Right lobe of liver (tissue), 6 donors: ENCODE measurements at regions not wholly inside any gene's neighbourhood (a gene's known extent, or its start where the extent isn't known, plus 50 kb on each side); places are given as distances from the start of the nearest gene placed in this dataset.
"Not testable (repeated sequence)": the region's sequence is repeated elsewhere in the genome, so short reads cannot be mapped to it uniquely, and the experiment has no call there.

Source experiments
- ATAC-seq, 4 donors: fragments of 200-7000 bp; cut with Tn5 transposase; one replicate each; pipeline ENCODE4 v1.9.1; 2020; ENCODE audit warnings: mild to moderate bottlenecking in 4 of 4, moderate library complexity in 4 of 4
- DNase-seq, 3 donors: peaks; one replicate each; pipeline ENCODE4 v3.0.0-alpha.2; 2020
- H3K27ac ChIP-seq, 3 donors: fragments of 200-600 bp; one replicate each; pipeline ENCODE4 v1.8.0; 2022
- H3K27me3 ChIP-seq, 2 donors: fragments of 200-600 bp; one replicate each; pipeline ENCODE4 v1.8.0; 2022
- H3K36me3 ChIP-seq, 4 donors: fragments of 200-600 bp; sonication (generic) in 1 of 4; one replicate each; pipeline versions ENCODE4 v1.5.1 to v1.8.0; 2017 to 2022; ENCODE audit warnings: control low read depth in 1 of 4
- H3K4me1 ChIP-seq, 4 donors: fragments of 200-600 bp; sonication (generic) in 1 of 4; one replicate each; pipeline versions ENCODE4 v1.5.1 to v1.8.0; 2017 to 2022; ENCODE audit warnings: control low read depth in 1 of 4
- H3K4me3 ChIP-seq, 3 donors: fragments of 200-600 bp; one replicate each; pipeline ENCODE4 v1.8.0; 2022
- H3K9me3 ChIP-seq, 4 donors: fragments of 200-600 bp; sonication (generic) in 1 of 4; one replicate each; pipeline versions ENCODE4 v1.5.1 to v1.8.0; 2017 to 2022; ENCODE audit warnings: control low read depth in 1 of 4
- POLR2A ChIP-seq: fragments of 450-650 bp; IDR thresholded peaks from one replicate; pipeline ENCODE4 v1.6.1; 2017; ENCODE audit warnings: antibody characterized with exemption, mild to moderate bottlenecking
- WGBS: methylation state at CpG from one replicate; pipeline ENCODE4 v1.1.6; 2018; ENCODE audit warnings: low coverage, low lambda C conversion rate; ENCODE audit not compliant: insufficient coverage; ENCODE audit errors: missing lambda C conversion rate; 5-methylcytosine and 5-hydroxymethylcytosine counted together
- intact Hi-C, 2 donors: fragments of 100-400 bp; cut with DNase I; formaldehyde crosslinking; loops; one replicate each; pipeline versions ENCODE4 v1.11.2 to v1.14.1; 2022
- TF ChIP-seq, protein P1 (sequence below), 4 donors: fragments of 200-600 bp in 3 of 4; fragments of 450-650 bp in 1 of 4; IDR thresholded peaks; one replicate each; pipeline versions ENCODE4 v1.5.1 to v1.8.0; 2016 to 2022; ENCODE audit warnings: antibody characterized with exemption in 4 of 4, mild to moderate bottlenecking in 2 of 4
- donor health status: DM: no; HTN: yes; CAD: no.
- donor health status: DM: no; HTN: no; CAD: no.
- donor health status: DM: no; HTN: no; CAD: no.
- donor health status: DM: no; HTN: yes; CAD: no.
- donor health status: DM: no; HTN: yes; CAD: no.

DNA sequence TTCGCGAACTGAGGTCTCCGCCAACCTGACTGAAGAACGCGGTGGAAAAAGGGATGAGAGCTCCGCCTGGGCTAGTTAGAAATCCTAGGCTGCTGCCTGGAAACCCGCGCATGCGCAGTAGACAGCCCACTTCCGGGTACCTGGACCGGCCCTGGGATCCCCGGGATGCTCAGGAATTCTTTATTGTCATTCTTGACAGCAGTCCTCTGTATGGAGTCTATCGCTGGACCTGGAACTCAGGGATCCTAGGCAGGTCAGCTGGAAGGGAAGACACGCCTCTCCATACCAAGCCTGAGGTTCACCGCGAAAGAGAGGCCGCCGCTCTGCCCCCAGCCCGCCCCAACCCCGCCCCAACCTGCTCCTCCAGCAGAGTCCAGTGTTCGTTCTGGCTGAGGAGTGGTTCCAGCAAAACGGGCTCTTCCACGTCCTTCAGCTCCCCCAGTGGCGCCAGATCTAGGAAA lies 1379.2 kb upstream of the DEFB115 start:
- peak; percentile 22 to 57 (median 53) for DNase-seq
- intact Hi-C loops, result no loop called here
- Histone ChIP-seq H3K27ac (no peak overlapping the region), H3K9me3 (no peaks in the 10 kb centered on the region), H3K36me3 (no peaks in the 10 kb centered on the region), H3K4me3 (no peak overlapping the region), H3K27me3 (no peaks in the 10 kb centered on the region), H3K4me1 (no peaks in the 10 kb centered on the region)
- WGBS, result 40% methylated on average over 22 of the region's 24 CpGs
- peak; percentile 33 to 60 (median 50) for ATAC-seq
- TF ChIP-seq POLR2A, result no peak
- TF ChIP-seq, protein P1, sequence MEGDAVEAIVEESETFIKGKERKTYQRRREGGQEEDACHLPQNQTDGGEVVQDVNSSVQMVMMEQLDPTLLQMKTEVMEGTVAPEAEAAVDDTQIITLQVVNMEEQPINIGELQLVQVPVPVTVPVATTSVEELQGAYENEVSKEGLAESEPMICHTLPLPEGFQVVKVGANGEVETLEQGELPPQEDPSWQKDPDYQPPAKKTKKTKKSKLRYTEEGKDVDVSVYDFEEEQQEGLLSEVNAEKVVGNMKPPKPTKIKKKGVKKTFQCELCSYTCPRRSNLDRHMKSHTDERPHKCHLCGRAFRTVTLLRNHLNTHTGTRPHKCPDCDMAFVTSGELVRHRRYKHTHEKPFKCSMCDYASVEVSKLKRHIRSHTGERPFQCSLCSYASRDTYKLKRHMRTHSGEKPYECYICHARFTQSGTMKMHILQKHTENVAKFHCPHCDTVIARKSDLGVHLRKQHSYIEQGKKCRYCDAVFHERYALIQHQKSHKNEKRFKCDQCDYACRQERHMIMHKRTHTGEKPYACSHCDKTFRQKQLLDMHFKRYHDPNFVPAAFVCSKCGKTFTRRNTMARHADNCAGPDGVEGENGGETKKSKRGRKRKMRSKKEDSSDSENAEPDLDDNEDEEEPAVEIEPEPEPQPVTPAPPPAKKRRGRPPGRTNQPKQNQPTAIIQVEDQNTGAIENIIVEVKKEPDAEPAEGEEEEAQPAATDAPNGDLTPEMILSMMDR (IDR thresholded peaks at IDR 0.05), result no peak

DNA sequence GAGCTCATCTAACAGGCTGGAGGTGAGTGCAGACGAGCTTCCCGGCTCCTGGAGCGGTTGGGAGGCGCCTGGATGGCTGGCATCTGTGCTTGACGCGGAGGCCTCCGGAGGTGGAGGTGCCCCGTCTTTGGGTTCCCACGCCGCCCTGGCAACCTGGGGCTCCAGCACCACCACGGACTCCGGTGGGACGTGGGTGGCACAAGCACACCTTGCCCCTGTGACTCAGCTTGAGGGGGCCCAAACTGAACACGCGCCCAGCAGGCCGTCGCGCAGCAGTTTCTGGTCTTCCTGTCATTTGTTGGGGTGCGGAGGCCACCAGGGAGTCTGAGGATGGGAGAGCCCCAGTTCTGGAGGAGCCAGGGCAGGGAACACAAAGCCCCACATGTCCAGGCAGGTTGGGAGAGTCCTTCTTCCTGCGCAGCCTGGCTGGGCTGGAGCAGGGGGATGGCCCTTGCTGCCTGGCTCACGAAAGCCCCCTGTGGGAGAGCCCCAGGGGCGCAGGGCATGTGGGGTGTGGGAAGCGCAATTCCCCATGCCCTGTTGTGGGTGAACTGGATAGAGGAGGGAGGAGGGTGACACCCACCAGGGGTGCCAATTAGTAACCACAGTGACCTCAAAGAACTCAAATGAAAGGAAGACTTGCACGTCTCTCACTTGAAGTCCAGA lies 1378.6 kb upstream of the DEFB115 start:
- ATAC-seq, result peak; percentile 29 to 62 (median 38)
- DNase-seq, result peak; percentile 19 to 58 (median 52)
- intact Hi-C loops, result no loop called here
- Histone ChIP-seq H3K27ac (no peak overlapping the region), H3K4me1 (no peaks in the 10 kb centered on the region), H3K36me3 (no peaks in the 10 kb centered on the region), H3K4me3 (no peak overlapping the region), H3K9me3 (no peaks in the 10 kb centered on the region), H3K27me3 (no peaks in the 10 kb centered on the region)
- TF ChIP-seq, protein P1 (IDR thresholded peaks at IDR 0.05), result no peak
- TF ChIP-seq POLR2A, result no peak
- 28% methylated on average over 11 of the region's 24 CpGs for WGBS

DNA sequence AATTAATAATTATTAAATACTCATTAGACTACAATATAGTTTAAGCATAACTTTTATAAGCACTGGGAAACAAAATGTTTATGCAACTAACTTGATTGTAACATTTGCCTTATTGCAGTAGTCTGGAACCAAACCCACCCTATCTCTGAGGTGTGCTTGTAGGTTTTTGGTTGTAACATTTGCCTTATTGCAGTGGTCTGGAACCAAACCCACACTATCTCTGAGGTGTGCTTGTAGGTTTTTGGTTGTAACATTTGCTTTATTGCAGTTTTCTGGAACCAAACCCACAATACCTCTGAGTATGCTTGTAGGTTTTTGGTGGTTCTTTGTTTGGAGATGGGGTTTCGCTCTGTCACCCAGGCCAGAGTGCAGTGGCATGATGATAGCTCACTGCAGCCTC lies 1376.4 kb upstream of the DEFB115 start:
- not testable (repeated sequence) for H3K27me3 ChIP-seq, H3K36me3 ChIP-seq, H3K4me3 ChIP-seq, H3K4me1 ChIP-seq, H3K9me3 ChIP-seq, H3K27ac ChIP-seq, ATAC-seq, DNase-seq
- 100% methylated on average over 1 of the region's 1 CpG for WGBS
- intact Hi-C loops, result loop anchor here in 1 of 2 donors (5.0 kb wide), 1 partner anchor 759 kb away; no protein-coding TSS in a partner anchor

DNA sequence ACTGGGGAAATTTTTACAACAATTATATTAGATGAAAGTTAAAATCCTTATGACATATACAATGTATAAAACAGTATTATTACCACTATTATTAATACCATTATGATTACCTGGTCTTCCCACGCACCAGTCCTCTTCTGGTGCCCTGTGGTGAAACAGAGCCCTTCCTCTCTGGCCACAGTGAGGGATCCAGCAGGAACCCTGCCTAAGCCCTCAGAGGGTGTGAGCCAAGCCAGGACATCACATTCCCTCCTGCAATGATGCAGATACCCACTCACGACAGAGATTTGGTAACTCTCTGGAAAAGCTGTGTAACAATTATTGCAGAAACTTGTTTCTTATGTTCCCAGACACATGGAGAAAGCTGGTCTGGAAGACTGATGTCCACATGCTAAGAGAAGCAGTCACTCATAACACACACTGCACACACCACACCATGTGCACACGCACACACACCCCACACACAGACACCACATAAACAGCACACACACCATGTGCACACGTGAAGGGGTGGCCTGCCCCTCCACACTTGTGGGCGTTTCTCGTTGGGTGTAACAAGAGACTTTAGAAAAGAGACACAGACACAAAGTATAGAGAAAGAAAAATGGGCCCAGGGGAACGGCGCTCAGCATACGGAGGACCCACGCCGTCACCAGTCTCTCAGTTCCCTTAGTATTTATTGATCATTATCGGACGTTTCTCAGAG lies 1373.8 kb upstream of the DEFB115 start:
- H3K27me3 ChIP-seq, H3K9me3 ChIP-seq, H3K27ac ChIP-seq, H3K4me1 ChIP-seq, H3K36me3 ChIP-seq, H3K4me3 ChIP-seq: not testable (repeated sequence)
- intact Hi-C loops, result loop anchor here in 1 of 2 donors (5.0 kb wide), 1 partner anchor 761 kb away; no protein-coding TSS in a partner anchor
- DNase-seq (peak in 2 of 3 donors; percentile 6 to 46), ATAC-seq (peak in 2 of 4 donors; percentile 38 to 66)
- WGBS, result 52% methylated on average over 13 of the region's 13 CpGs

DNA sequence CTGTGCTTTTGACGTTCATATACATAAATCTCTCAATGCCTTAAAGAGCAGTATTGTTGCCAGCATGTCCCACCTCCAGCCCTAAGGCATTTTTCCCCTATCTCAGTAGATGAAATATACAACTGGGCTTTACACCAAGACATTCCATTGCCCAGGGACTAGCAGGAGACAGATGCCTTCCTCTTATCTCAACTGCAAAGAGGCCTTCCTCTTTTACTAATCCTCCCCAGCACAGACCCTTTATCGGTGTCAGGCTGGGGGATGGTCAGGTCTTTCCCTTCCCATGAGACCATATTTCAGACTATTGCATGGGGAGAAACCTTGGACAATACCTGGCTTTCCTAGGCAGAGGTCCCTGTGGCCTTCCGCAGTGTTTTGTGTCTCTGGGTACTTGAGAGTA lies 1373.1 kb upstream of the DEFB115 start:
- peak in 1 of 3 donors; percentile 8 for DNase-seq
- not testable (repeated sequence) for H3K9me3 ChIP-seq, H3K36me3 ChIP-seq, H3K27me3 ChIP-seq, H3K27ac ChIP-seq, H3K4me1 ChIP-seq, H3K4me3 ChIP-seq, ATAC-seq
- intact Hi-C loops, result loop anchor here in 1 of 2 donors (5.0 kb wide), 1 partner anchor 762 kb away; no protein-coding TSS in a partner anchor
- 73% methylated on average over 3 of the region's 3 CpGs for WGBS

DNA sequence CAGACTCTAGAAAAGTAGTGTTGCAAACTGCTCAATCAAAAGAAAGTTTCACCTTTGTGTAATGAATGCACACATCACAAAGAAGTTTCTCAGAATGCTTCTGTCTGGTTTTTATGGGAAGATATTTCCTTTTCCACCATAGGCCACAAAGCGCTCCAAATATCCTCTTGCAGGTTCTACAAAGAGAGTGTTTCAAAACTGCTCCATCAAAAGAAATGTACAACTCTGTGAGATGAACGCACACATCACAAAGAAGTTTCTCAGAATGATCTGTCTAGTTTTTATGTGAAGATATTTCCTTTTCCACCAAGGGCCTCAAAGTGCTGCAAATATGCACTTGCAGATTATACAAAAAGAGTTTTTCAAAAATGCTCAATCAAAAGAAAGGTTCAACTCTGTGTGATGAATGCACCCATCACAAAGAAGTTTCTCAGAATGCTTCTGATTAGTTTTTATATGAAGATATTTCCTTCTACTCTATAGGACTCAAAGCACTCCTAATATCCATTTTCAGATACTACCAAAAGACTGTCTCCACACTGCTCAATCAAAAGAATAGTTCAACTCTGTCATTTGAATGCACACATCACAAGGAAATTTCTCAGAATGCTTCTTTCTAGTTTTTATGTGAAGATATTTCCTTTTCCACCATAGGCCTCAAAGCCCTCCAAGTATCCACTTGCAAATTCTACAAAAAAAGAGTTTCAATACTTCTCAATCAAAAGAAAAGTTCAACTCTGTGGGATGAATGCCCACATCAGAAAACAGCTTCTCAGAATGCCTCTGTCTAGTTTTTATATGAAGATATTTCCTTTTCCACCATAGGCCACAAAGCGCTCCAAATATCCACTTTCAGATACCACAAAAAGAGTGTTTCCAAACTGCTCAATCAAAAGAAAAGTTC lies 1371.9 kb upstream of the DEFB115 start:
- H3K36me3 ChIP-seq, H3K9me3 ChIP-seq, intact Hi-C loops, H3K4me3 ChIP-seq, H3K27me3 ChIP-seq, DNase-seq, H3K4me1 ChIP-seq, ATAC-seq, H3K27ac ChIP-seq: not testable (repeated sequence)
- WGBS, result 19% methylated on average over 2 of the region's 3 CpGs

DNA sequence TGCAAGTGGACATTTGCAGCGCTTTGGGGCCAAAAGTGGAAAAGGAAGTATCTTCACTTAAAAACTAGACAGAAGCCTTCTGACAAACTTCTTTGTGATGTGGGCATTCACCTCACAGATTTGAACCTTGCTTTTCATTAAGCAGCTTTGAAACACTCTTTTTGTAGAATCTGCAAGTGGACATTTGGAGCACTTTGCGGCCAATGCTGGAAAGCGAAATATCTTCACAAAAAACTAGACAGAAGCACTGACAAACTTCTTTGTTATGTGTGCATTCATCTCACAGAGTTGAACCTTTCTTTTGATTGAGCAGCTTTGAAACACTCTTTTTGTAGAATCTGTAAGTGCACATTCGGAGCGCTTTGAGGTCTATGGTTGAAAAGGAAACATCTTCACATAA lies 1365.9 kb upstream of the DEFB115 start:
- H3K36me3 ChIP-seq, H3K27ac ChIP-seq, DNase-seq, H3K4me3 ChIP-seq, H3K9me3 ChIP-seq, ATAC-seq, H3K27me3 ChIP-seq, H3K4me1 ChIP-seq: not testable (repeated sequence)
- 82% methylated on average over 5 of the region's 5 CpGs for WGBS
- intact Hi-C loops, result loop anchor here in 1 of 2 donors (10.0 kb wide), 1 partner anchor 687 kb away; no protein-coding TSS in a partner anchor
